GM21390 (cell line): ENCODE measurements at regions not wholly inside any gene's neighbourhood (a gene's known extent, or its start where the extent isn't known, plus 50 kb on each side); places are given as distances from the start of the nearest gene placed in this dataset.
"Not testable (repeated sequence)": the region's sequence is repeated elsewhere in the genome, so short reads cannot be mapped to it uniquely, and the experiment has no call there.

Experiments
- ATAC-seq: cut with Tn5 transposase; IDR thresholded peaks from one replicate; pipeline ENCODE4 v1.9.1; 2021; ENCODE audit not compliant: unreplicated experiment

GRCh38 chr1:188122646-188123045 lies 1293.9 kb downstream of the PLA2G4A start:
- no peak for ATAC-seq

- ATAC-seq: no peak
Observed at GRCh38 chr1:188127507-188127906, 1298.8 kb downstream of the PLA2G4A start.

GRCh38 chr1:188128761-188129160 lies 1300.0 kb downstream of the PLA2G4A start:
- no peak for ATAC-seq

- ATAC-seq: no peak
Observed at GRCh38 chr1:188129856-188130838, 1301.4 kb downstream of the PLA2G4A start.

- ATAC-seq: no peak
Observed at GRCh38 chr1:188137221-188137620, 1308.5 kb downstream of the PLA2G4A start.

- no peak for ATAC-seq
Observed at GRCh38 chr1:188140958-188141357, 1312.2 kb downstream of the PLA2G4A start.

DNA sequence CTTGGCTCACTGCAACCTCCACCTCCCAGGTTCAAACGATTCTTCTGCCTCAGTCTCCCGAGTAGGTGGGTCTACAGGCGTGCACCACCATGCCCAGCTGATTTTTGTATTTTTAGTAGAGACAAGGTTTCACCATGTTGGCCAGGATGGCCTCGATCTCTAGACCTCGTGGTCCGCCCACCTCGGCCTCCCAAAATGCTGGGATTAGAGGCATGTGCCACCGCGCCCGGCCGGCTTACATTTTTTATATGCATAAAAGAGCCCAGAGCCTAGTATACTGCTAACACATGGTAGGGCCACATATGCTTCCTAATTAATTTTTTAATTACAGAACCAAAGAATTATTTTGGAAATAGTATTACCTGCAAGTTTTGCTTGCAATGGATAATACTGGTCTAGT lies 1325.4 kb downstream of the PLA2G4A start:
- ATAC-seq: no peak

DNA sequence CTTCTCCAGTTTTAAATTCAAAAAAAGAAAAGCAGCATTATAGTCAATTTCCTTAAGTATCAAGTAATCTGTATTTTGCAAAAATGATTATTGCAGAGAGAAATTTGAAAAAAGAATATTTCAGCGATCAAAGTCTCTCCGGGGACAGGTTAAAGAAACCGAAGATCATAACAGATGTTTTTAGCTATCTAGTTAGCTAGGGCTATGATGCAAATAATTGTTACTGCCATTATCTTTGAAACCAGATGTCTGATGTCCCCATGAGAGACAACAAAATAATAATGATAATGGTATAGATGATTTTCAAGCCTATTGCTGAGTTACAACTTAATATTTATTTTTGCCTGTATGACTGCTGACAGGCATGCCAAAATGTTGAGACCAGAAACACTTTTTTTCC lies 1326.0 kb downstream of the PLA2G4A start:
- no peak for ATAC-seq

GRCh38 chr1:188155261-188155660 lies 1326.5 kb downstream of the PLA2G4A start:
- no peak for ATAC-seq

DNA sequence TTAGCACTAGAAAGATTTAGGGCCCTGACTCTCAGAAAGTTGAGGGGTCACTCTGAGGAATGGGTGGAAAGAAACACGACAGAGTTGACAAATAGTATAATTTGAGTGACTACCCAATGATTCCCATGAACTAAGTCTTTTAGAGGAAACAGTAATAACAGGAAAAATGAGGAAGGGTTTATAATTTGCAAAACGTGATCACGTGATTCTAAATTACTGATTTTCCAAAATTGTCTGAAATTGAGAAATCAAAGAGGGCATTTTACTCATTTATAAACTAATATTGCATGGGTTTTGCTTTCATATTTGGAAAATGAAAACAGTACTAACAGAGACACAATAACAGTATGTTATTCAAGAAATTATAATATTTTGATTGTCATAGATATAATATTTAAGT lies 1335.7 kb downstream of the PLA2G4A start:
- no peak for ATAC-seq

GRCh38 chr1:188166654-188167053 lies 1337.9 kb downstream of the PLA2G4A start:
- no peak for ATAC-seq

DNA sequence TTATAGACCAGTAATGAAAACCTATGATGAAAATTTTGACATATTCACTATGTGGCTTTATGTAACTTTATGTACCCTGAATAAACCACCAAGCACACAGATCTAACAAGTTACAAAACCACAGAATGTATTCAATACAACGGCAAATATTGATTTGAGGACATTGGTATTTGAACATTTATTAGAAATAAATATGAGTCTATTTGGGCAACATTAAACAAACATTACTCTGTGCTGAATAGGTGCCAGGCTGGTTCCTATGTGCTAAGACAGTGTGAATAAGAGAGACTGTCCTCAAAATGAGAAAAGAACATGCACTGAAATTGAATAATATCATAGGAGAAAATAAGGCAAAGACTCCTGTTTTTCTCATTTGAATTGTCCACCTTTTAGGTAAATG lies 1341.2 kb downstream of the PLA2G4A start:
- no peak for ATAC-seq

- ATAC-seq: no peak
Observed at GRCh38 chr1:188170411-188170810, 1341.7 kb downstream of the PLA2G4A start.

DNA sequence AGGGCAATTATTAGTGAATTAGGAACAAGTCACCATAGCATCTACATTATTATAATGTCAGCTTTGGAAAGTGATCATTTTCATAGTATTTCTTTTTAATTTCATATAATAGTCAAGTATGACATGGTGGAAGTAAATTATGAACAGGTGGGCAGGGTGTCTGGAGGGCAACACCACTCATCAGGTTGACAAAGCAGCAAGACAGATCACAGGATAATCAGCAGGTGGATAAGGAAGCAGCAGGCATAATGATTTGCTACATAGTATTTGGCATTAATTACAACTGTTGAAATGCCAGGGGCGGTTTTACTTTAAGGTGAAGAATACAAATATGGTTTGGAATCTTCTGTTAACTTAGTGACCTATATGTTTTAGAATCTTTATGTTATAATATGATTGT lies 1342.2 kb downstream of the PLA2G4A start:
- no peak for ATAC-seq

DNA sequence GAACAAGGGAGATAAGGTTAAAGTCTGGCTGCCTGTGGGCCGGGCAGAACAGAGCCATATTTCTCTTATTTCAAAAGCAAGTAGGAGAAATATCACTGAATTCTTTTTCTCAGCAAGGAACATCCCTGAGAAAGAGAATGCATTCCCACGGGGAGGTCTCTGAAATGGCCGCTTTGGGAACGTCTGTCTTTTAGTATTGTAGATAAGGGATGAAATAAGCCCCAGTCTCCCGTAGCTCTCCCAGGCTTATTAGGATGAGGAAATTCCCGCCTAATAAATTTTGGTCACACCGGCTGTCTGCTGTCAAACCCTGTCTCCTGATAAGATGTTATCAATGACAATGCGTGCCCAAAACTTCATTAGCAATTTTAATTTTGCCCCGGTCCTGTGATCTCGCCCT lies 1353.3 kb downstream of the PLA2G4A start:
- not testable (repeated sequence) for ATAC-seq

GRCh38 chr1:188188317-188188716 lies 1359.6 kb downstream of the PLA2G4A start:
- no peak for ATAC-seq

GRCh38 chr1:188194916-188195315 lies 1366.2 kb downstream of the PLA2G4A start:
- no peak for ATAC-seq

DNA sequence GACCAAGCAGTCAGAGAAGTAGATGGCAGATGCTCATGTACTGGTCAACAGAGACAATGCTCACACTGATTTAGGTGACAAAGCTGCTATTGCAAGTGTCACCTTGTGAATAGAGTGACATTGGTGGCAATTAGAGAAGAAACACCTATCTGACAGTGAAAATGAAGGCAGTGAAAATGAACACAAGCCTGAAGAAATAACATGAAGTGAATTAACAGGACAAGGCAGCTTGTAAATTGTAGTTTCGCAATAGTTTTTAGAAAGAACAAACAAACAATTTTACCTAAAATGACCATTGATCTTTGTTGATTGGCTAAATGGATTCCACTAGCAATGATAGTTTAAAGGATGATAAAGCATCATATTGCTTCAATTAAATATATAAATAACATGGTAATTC lies 1389.5 kb downstream of the PLA2G4A start:
- ATAC-seq: no peak

DNA sequence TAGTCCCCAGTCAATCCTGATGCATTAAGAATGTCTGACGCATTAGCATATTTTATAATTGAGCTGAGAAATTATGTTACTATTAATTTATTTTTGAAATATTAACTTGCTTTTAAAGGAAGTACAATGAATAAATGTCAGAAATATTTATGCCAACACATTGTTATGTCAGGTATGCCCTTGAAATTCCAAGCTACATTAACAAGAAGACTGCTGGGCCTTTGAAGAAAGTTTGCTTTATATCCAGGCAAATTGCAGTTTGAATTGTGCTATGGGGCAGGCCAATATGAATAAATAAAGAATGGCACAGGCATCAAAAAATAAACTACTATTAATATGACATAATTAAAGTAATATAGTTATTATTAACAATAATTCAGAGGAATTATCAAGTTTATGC lies 1391.3 kb downstream of the PLA2G4A start:
- no peak for ATAC-seq

DNA sequence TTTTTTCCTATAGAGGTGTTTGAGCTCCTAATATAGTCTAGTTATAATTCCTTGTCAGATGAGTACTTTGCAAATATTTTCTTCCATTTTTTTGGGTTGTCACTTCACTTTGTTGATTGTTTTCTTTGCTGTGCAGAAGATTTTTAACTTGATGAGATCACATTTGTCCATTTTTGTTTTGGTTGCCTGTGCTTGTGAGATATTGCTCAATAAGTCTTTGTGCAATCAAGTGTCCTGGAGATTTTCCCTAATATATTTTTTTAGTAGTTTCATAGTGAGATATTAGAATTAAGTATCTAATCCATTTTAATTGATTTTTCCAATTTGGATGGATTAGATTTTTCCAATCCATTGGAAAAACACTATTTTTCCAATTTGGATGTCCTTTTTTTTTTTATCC lies 1395.5 kb downstream of the PLA2G4A start:
- ATAC-seq: no peak

DNA sequence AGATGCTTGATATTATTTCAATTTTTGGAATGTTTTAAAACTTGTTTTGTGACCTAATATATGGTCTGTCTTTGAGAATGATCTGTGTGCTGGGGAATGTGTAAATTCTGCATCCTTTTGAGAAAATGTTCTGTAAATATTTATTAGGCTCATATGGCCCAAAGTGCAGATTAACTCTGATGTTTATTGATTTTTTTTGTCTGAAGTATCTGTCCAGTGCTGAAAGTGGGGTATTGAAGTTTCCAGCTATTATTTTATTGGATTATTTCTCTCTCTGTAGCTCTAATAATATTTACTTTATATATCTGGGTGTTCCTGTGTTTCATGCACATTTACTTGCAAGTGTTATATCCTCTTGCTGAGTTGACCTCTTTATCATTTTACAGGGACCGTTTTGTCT lies 1397.2 kb downstream of the PLA2G4A start:
- no peak for ATAC-seq

DNA sequence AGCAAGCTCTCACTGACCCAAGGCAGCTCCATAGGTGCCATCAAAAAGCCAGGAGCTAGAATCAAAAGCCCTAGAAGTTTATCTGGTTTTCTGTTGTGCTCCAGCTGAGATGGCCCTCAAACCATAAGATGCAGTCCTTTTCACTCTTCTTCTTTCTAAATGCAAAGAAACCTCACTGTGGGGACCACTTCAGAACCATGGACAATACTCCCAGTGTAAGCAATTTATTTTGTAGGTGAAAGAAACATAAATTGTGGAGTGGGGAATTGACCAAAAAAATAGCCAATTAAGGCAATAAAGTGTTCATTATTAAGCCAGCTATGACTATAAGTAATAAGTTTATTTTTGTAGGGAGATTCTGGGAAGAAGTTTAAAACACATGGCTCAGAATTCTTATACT lies 1399.9 kb downstream of the PLA2G4A start:
- ATAC-seq: no peak
